NCI-H2107 (cell line): ENCODE measurements at regions not wholly inside any gene's neighbourhood (a gene's known extent, or its start where the extent isn't known, plus 50 kb on each side); places are given as distances from the start of the nearest gene placed in this dataset.

Experiments used
- DNase-seq: peaks from one replicate; lab custom pipeline; 2025; lab: John Stamatoyannopoulos, UW

GRCh38 chr11:8826139-8826786, 84.7 kb upstream of the AKIP1 start:
- no peak for DNase-seq

- no peak for DNase-seq
These were observed 84.0 kb upstream of the AKIP1 start for GRCh38 chr11:8826901-8827560.

GRCh38 chr11:8828046-8828445, 82.9 kb upstream of the AKIP1 start:
- no peak for DNase-seq

GRCh38 chr11:8828580-8829361, 82.2 kb upstream of the AKIP1 start:
- no peak for DNase-seq

- DNase-seq: no peak
These were observed 81.4 kb upstream of the AKIP1 start for GRCh38 chr11:8829556-8829955.

- no peak for DNase-seq
These were observed 80.3 kb upstream of the AKIP1 start for GRCh38 chr11:8830641-8831040.

GRCh38 chr11:8831861-8832260, 79.1 kb upstream of the AKIP1 start:
- no peak for DNase-seq

GRCh38 chr11:8832571-8833260, 78.3 kb upstream of the AKIP1 start:
- DNase-seq: peak; percentile 25

- DNase-seq: no peak
These were observed 77.2 kb upstream of the AKIP1 start for GRCh38 chr11:8833568-8834315.

GRCh38 chr11:8834379-8834778, 76.6 kb upstream of the AKIP1 start:
- no peak for DNase-seq

- DNase-seq: no peak
These were observed 72.7 kb upstream of the AKIP1 start for GRCh38 chr11:8838248-8838647.

GRCh38 chr11:8839306-8839956, 71.6 kb upstream of the AKIP1 start:
- DNase-seq: no peak

GRCh38 chr11:8839957-8840945, 70.7 kb upstream of the AKIP1 start:
- no peak for DNase-seq

GRCh38 chr11:8841899-8842298, 69.1 kb upstream of the AKIP1 start:
- no peak for DNase-seq

GRCh38 chr11:8858808-8859207, 52.2 kb upstream of the AKIP1 start:
- no peak for DNase-seq
